PC-9 (cell line): ENCODE measurements at regions not wholly inside any gene's neighbourhood (a gene's known extent, or its start where the extent isn't known, plus 50 kb on each side); places are given as distances from the start of the nearest gene placed in this dataset.

ENCODE experiments used
- BruUV-seq: library from RNA; stranded (reverse); fragments of 400-500 nt; replicated peaks from 2 replicates; lab custom pipeline; 2021; lab: Mats Ljungman, UMichigan
- CTCF ChIA-PET: fragments of 300-600 bp; sonication (Branson Sonifier 250); formaldehyde crosslinking; loops from one replicate; lab custom pipeline; 2022; ENCODE audit warnings: antibody characterized with exemption; lab: Charles Lee
- POLR2A ChIA-PET: fragments of 300-600 bp; sonication (Branson Sonifier 250); formaldehyde crosslinking; loops from one replicate; lab custom pipeline; 2022; ENCODE audit warnings: antibody characterized with exemption; ENCODE audit not compliant: unreplicated experiment; lab: Charles Lee
- DNase-seq, 2 experiments: peaks; one replicate each; pipeline versions ENCODE4 v3.0.0 to v3.0.0-alpha.2; 2015 to 2022; ENCODE audit warnings: mixed read lengths in 1 of 2
- H2AFZ ChIP-seq: fragments of 200-600 bp; sonication (generic); 2 replicates; pipeline ENCODE4 v1.8.1; 2017; ENCODE audit warnings: antibody characterized with exemption
- H3F3A ChIP-seq: fragments of 200-600 bp; sonication (generic); 2 replicates; pipeline ENCODE4 v1.8.1; 2017; ENCODE audit warnings: antibody characterized with exemption, mild to moderate bottlenecking, low read depth; ENCODE audit not compliant: insufficient read depth
- H3K27ac ChIP-seq: fragments of 200-600 bp; sonication (generic); 2 replicates; pipeline ENCODE4 v1.6.1; 2016; ENCODE audit warnings: mixed run types
- H3K27me3 ChIP-seq: fragments of 200-600 bp; sonication (generic); 2 replicates; pipeline ENCODE4 v1.6.1; 2016; ENCODE audit warnings: low read depth, mixed run types; ENCODE audit not compliant: insufficient read depth
- H3K36me3 ChIP-seq: fragments of 200-600 bp; sonication (generic); 2 replicates; pipeline ENCODE4 v1.6.1; 2016; ENCODE audit warnings: low read depth, mixed run types
- H3K4me1 ChIP-seq: fragments of 200-600 bp; sonication (generic); replicated peaks from 2 replicates; pipeline ENCODE4 v1.6.1; 2016; ENCODE audit warnings: mixed run types; ENCODE audit not compliant: insufficient read depth
- H3K4me2 ChIP-seq: fragments of 200-600 bp; sonication (generic); 2 replicates; pipeline ENCODE4 v1.6.1; 2017; ENCODE audit warnings: mixed run types
- H3K4me3 ChIP-seq: fragments of 200-600 bp; sonication (generic); 2 replicates; pipeline ENCODE4 v1.6.1; 2016; ENCODE audit warnings: mixed run types
- H3K79me2 ChIP-seq: fragments of 200-600 bp; sonication (generic); 2 replicates; pipeline ENCODE4 v1.6.1; 2017; ENCODE audit warnings: low read depth, mixed run types
- H3K9me2 ChIP-seq: fragments of 200-600 bp; sonication (generic); 2 replicates; pipeline ENCODE4 v1.8.1; 2017; ENCODE audit warnings: mild to moderate bottlenecking; ENCODE audit not compliant: insufficient read depth
- H3K9me3 ChIP-seq: fragments of 200-600 bp; sonication (generic); 2 replicates; pipeline ENCODE4 v1.8.1; 2016; ENCODE audit warnings: low read depth; ENCODE audit not compliant: insufficient read depth
- H4K20me1 ChIP-seq: fragments of 200-600 bp; sonication (generic); 2 replicates; pipeline ENCODE4 v1.8.1; 2017; ENCODE audit not compliant: insufficient read depth
- EZH2 ChIP-seq: fragments of 200-600 bp; sonication (generic); IDR thresholded peaks from 2 replicates; pipeline ENCODE4 v1.8.0; 2017; ENCODE audit warnings: antibody characterized with exemption, low read depth
- intact Hi-C: fragments of 100-400 bp; cut with micrococcal nuclease; formaldehyde crosslinking; loops from one replicate; pipeline ENCODE4 v1.10.0; 2022; ENCODE audit not compliant: unreplicated experiment
- TF ChIP-seq, protein P1 (sequence below): fragments of 200-600 bp; sonication (generic); conservative IDR thresholded peaks from 2 replicates; pipeline ENCODE4 v1.6.1; 2017; ENCODE audit warnings: mixed run types, antibody characterized with exemption, mild to moderate bottlenecking, moderate library complexity

DNA sequence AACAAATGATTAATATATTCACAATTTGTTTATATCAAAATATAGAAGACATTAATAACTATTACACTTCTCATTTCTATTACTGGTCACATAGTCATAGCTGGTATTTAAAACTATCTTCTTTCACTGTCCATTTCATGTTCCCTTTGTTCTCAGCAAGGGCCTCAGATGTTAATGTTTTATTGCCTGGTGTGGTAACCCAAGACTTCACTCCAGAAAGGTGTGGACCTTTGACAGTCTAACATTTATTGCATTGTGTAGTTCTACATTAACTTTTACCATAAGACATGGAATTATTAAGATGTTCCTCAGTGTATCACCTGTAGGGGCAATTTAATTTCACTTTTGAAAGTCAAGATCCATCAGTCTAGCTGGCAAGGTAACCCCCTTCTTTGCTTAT, 691.3 kb downstream of the SQOR start:
- intact Hi-C loops: no loop called here
- H3K36me3 ChIP-seq: no peaks in the 10 kb centered on the region
- H3K27ac ChIP-seq: no peak overlapping the region
- CTCF ChIA-PET: no interaction called here
- DNase-seq: no peak
- no peak overlapping the region for H2AFZ ChIP-seq
- no peak overlapping the region for H3K4me2 ChIP-seq
- H3K4me1 ChIP-seq: no peaks in the 10 kb centered on the region
- no peaks in the 10 kb centered on the region for H3K9me3 ChIP-seq
- no TSS peak for BruUV-seq
- H3F3A ChIP-seq: no peaks in the 10 kb centered on the region
- POLR2A ChIA-PET: no interaction called here
- TF ChIP-seq, protein P1, sequence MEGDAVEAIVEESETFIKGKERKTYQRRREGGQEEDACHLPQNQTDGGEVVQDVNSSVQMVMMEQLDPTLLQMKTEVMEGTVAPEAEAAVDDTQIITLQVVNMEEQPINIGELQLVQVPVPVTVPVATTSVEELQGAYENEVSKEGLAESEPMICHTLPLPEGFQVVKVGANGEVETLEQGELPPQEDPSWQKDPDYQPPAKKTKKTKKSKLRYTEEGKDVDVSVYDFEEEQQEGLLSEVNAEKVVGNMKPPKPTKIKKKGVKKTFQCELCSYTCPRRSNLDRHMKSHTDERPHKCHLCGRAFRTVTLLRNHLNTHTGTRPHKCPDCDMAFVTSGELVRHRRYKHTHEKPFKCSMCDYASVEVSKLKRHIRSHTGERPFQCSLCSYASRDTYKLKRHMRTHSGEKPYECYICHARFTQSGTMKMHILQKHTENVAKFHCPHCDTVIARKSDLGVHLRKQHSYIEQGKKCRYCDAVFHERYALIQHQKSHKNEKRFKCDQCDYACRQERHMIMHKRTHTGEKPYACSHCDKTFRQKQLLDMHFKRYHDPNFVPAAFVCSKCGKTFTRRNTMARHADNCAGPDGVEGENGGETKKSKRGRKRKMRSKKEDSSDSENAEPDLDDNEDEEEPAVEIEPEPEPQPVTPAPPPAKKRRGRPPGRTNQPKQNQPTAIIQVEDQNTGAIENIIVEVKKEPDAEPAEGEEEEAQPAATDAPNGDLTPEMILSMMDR: no peak
- no peak for TF ChIP-seq EZH2
- no peaks in the 10 kb centered on the region for H3K27me3 ChIP-seq
- no peaks in the 10 kb centered on the region for H3K79me2 ChIP-seq
- H3K9me2 ChIP-seq: no peaks in the 10 kb centered on the region
- H4K20me1 ChIP-seq: no peaks in the 10 kb centered on the region
- H3K4me3 ChIP-seq: no peak overlapping the region

DNA sequence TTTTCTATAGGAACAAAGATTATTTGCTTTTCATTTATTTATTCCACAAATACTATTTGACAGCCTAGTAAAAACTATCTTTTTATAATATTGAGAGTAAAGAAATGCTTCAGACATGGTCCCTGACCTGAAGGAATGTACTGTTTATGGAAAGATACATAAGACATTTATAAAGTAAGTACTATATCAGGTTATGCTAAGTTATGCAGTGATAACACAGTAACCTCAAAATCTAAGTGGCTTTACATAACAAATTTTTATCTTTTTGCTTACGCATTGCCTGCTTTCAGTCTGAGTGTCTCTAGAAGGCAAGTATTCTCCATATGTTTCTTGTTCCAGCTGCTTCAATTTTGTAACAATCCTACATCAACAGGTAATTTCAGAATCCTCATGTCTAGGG, 694.0 kb downstream of the SQOR start:
- Histone ChIP-seq H3K4me3 (no peak overlapping the region), H3K9me3 (no peaks in the 10 kb centered on the region), H3F3A (no peaks in the 10 kb centered on the region), H3K9me2 (no peaks in the 10 kb centered on the region), H3K36me3 (no peaks in the 10 kb centered on the region), H3K4me1 (no peaks in the 10 kb centered on the region), H3K79me2 (no peaks in the 10 kb centered on the region), H3K27me3 (no peaks in the 10 kb centered on the region), H2AFZ (no peak overlapping the region), H4K20me1 (no peaks in the 10 kb centered on the region), H3K4me2 (no peak overlapping the region), H3K27ac (no peak overlapping the region)
- CTCF ChIA-PET: no interaction called here
- intact Hi-C loops: no loop called here
- POLR2A ChIA-PET: no interaction called here
- DNase-seq: no peak
- TF ChIP-seq EZH2: no peak
- TF ChIP-seq, protein P1: no peak
- BruUV-seq: no TSS peak

DNA sequence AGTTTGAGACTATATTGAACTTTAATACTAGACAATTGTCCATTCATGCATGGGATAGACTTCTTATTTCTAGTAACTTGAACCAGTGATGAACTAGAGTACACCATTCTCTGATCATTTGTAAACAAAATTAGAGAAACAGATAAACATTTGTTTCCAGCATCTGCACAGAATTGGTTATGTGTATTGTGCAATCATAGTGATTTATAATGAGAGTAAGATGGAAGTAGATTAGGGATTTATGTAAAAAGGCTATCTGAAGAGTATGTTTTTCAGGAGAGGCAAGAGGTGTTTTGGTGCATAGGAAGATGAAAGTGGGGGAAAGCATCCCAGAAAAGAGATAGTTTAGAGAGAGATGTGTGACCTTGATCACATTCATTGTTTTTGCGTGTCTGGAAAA, 695.0 kb downstream of the SQOR start:
- intact Hi-C loops: no loop called here
- Histone ChIP-seq H3K79me2 (no peaks in the 10 kb centered on the region), H3F3A (no peaks in the 10 kb centered on the region), H3K36me3 (no peaks in the 10 kb centered on the region), H3K9me3 (no peaks in the 10 kb centered on the region), H3K27me3 (no peaks in the 10 kb centered on the region), H3K27ac (no peak overlapping the region), H3K9me2 (no peaks in the 10 kb centered on the region), H3K4me2 (no peak overlapping the region), H2AFZ (no peak overlapping the region), H3K4me1 (no peaks in the 10 kb centered on the region), H3K4me3 (no peak overlapping the region), H4K20me1 (no peaks in the 10 kb centered on the region)
- ChIA-PET POLR2A (no interaction called here), CTCF (no interaction called here)
- TF ChIP-seq, protein P1: no peak
- BruUV-seq: no TSS peak
- no peak for DNase-seq
